ENCODE measurements at regions not wholly inside any gene's neighbourhood (a gene's known extent, or its start where the extent isn't known, plus 50 kb on each side); places are given as distances from the start of the nearest gene placed in this dataset.

- TF ChIP-seq, protein P1, sequence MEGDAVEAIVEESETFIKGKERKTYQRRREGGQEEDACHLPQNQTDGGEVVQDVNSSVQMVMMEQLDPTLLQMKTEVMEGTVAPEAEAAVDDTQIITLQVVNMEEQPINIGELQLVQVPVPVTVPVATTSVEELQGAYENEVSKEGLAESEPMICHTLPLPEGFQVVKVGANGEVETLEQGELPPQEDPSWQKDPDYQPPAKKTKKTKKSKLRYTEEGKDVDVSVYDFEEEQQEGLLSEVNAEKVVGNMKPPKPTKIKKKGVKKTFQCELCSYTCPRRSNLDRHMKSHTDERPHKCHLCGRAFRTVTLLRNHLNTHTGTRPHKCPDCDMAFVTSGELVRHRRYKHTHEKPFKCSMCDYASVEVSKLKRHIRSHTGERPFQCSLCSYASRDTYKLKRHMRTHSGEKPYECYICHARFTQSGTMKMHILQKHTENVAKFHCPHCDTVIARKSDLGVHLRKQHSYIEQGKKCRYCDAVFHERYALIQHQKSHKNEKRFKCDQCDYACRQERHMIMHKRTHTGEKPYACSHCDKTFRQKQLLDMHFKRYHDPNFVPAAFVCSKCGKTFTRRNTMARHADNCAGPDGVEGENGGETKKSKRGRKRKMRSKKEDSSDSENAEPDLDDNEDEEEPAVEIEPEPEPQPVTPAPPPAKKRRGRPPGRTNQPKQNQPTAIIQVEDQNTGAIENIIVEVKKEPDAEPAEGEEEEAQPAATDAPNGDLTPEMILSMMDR (conservative IDR thresholded peaks at IDR 0.05): no peak
- no peak for TF ChIP-seq ZFX (IDR thresholded peaks at IDR 0.05)
Measured at GRCh38 chr17:12538003-12538402, 127.7 kb upstream of the MYOCD start.

All from C4-2B (cell line).